OCI-LY1 (cell line): ENCODE measurements at regions not wholly inside any gene's neighbourhood (a gene's known extent, or its start where the extent isn't known, plus 50 kb on each side); places are given as distances from the start of the nearest gene placed in this dataset.

Experiments used
- CTCF ChIP-seq: fragments of 200-600 bp; sonication (generic), shearing (Covaris generic); IDR thresholded peaks from 2 replicates; pipeline ENCODE4 v1.5.1; 2017; ENCODE audit warnings: mild to moderate bottlenecking, antibody characterized with exemption, low read length, moderate library complexity, mixed read lengths
- EZH2 ChIP-seq: fragments of 200-600 bp; sonication (generic), shearing (Covaris generic); IDR thresholded peaks from 2 replicates; pipeline ENCODE4 v1.8.0; 2017; ENCODE audit warnings: borderline replicate concordance, mixed run types, mild to moderate bottlenecking, antibody characterized with exemption, low read length, moderate library complexity, mixed read lengths

GRCh38 chr20:21902391-21902790, 196.9 kb downstream of the PAX1 start:
- TF ChIP-seq CTCF (no peak), EZH2 (no peak)
